Neural progenitor cell (in vitro differentiated cells): ENCODE measurements at regions not wholly inside any gene's neighbourhood (a gene's known extent, or its start where the extent isn't known, plus 50 kb on each side); places are given as distances from the start of the nearest gene placed in this dataset.

Experiments used
- CTCF ChIP-seq: fragments of 200-600 bp; sonication (generic); IDR thresholded peaks from 2 replicates; pipeline ENCODE4 v1.5.1; 2017; ENCODE audit warnings: antibody characterized with exemption, mild to moderate bottlenecking
- EZH2 ChIP-seq: fragments of 200-600 bp; sonication (generic); IDR thresholded peaks from 2 replicates; pipeline ENCODE4 v1.6.1; 2017; ENCODE audit warnings: antibody characterized with exemption, mild to moderate bottlenecking, moderate library complexity
- EZH2phosphoT487 ChIP-seq: fragments of 200-600 bp; sonication (generic); IDR thresholded peaks from 2 replicates; pipeline ENCODE4 v1.6.1; 2017; ENCODE audit warnings: antibody characterized with exemption

- TF ChIP-seq EZH2phosphoT487 (no peak), CTCF (no peak), EZH2 (no peak)
Measured at GRCh38 chr17:37826497-37827430, 81.9 kb upstream of the HNF1B start.
